IMR-90 (cell line): ENCODE measurements at regions not wholly inside any gene's neighbourhood (a gene's known extent, or its start where the extent isn't known, plus 50 kb on each side); places are given as distances from the start of the nearest gene placed in this dataset.

Source experiments
- ATAC-seq: fragments of 200-7000 bp; cut with Tn5 transposase; 2 replicates; pipeline ENCODE4 v1.9.1; 2020; ENCODE audit warnings: low read depth, mild to moderate bottlenecking, moderate library complexity
- BruUV-seq: library from RNA; stranded (reverse); fragments of 400-500 nt; replicated peaks from 2 replicates; lab custom pipeline; 2021; lab: Mats Ljungman, UMichigan
- CTCF ChIA-PET: fragments of 300-600 bp; formaldehyde crosslinking; extraction: SDS; loops from one replicate; lab custom pipeline; 2021; ENCODE audit warnings: antibody characterized with exemption; lab: Yijun Ruan, JAX
- POLR2A ChIA-PET: fragments of 300-600 bp; sonication (Branson Sonifier 250); formaldehyde crosslinking; loops from one replicate; lab custom pipeline; 2022; ENCODE audit warnings: antibody characterized with exemption; ENCODE audit not compliant: unreplicated experiment; lab: Charles Lee
- DNase-seq: peaks from one replicate; pipeline ENCODE4 v3.0.0; 2013
- H2AFZ ChIP-seq: replicated peaks from 2 replicates; pipeline ENCODE3; 2013; ENCODE audit warnings: low read length, mild to moderate bottlenecking; ENCODE audit not compliant: poor library complexity
- H2AK5ac ChIP-seq: 2 replicates; pipeline ENCODE4 v1.6.1; 2013; ENCODE audit warnings: low read depth, low read length, inconsistent platforms
- H2AK9ac ChIP-seq: replicated peaks from 2 replicates; pipeline ENCODE3; 2013; ENCODE audit warnings: mild to moderate bottlenecking, low read depth, low read length, moderate library complexity; ENCODE audit not compliant: poor library complexity
- H2BK120ac ChIP-seq: 2 replicates; pipeline ENCODE4 v1.6.1; 2013; ENCODE audit warnings: low read depth, low read length, inconsistent platforms
- H2BK15ac ChIP-seq: 3 replicates; pipeline ENCODE4 v1.6.1; 2013; ENCODE audit warnings: low read depth, low read length, inconsistent platforms
- H2BK20ac ChIP-seq: 2 replicates; pipeline ENCODE4 v1.6.1; 2013; ENCODE audit warnings: low read depth, mild to moderate bottlenecking, inconsistent platforms, low read length, moderate library complexity
- H2BK5ac ChIP-seq: 2 replicates; pipeline ENCODE4 v1.6.1; 2013; ENCODE audit warnings: mild to moderate bottlenecking, low read depth, low read length, inconsistent platforms; ENCODE audit not compliant: poor library complexity, severe bottlenecking
- H3K14ac ChIP-seq: replicated peaks from 2 replicates; pipeline ENCODE4 v1.6.1; 2013; ENCODE audit warnings: low read depth, low read length, inconsistent platforms
- H3K18ac ChIP-seq: 2 replicates; pipeline ENCODE4 v1.6.1; 2013; ENCODE audit warnings: low read depth, low read length, control low read depth
- H3K23ac ChIP-seq: 2 replicates; pipeline ENCODE4 v1.6.1; 2013; ENCODE audit warnings: low read depth, low read length, inconsistent platforms
- H3K27ac ChIP-seq: 2 replicates; pipeline ENCODE4 v1.5.1; 2013; ENCODE audit warnings: mild to moderate bottlenecking, control low read depth, low read length; ENCODE audit not compliant: insufficient read depth
- H3K27me3 ChIP-seq: 2 replicates; pipeline ENCODE4 v1.6.1; 2013; ENCODE audit warnings: low read length; ENCODE audit not compliant: control insufficient read depth, insufficient read depth
- H3K36me3 ChIP-seq: 2 replicates; pipeline ENCODE4 v1.6.1; 2013; ENCODE audit warnings: low read length, mixed read lengths; ENCODE audit not compliant: control insufficient read depth, insufficient read depth
- H3K4ac ChIP-seq: 2 replicates; pipeline ENCODE4 v1.6.1; 2013; ENCODE audit warnings: low read depth, low read length, inconsistent platforms
- H3K4me1 ChIP-seq: 2 replicates; pipeline ENCODE4 v1.6.1; 2013; ENCODE audit warnings: low read length, mixed read lengths; ENCODE audit not compliant: control insufficient read depth, insufficient read depth
- H3K4me2 ChIP-seq: 2 replicates; pipeline ENCODE4 v1.6.1; 2013; ENCODE audit warnings: low read depth, mild to moderate bottlenecking, control low read depth, low read length, moderate library complexity
- H3K4me3 ChIP-seq: 2 replicates; pipeline ENCODE4 v1.5.1; 2013; ENCODE audit warnings: low read depth, mild to moderate bottlenecking, control low read depth, low read length, moderate library complexity; ENCODE audit not compliant: insufficient read depth
- H3K56ac ChIP-seq: 2 replicates; pipeline ENCODE4 v1.6.1; 2013; ENCODE audit warnings: low read length, inconsistent platforms; ENCODE audit not compliant: insufficient read depth; ENCODE audit errors: extremely low read depth
- H3K79me1 ChIP-seq, 2 experiments: 2 replicates each; pipeline ENCODE4 v1.6.1; 2013; ENCODE audit warnings: low read length in 2 of 2, inconsistent platforms in 1 of 2, low read depth in 1 of 2
- H3K9ac ChIP-seq: 2 replicates; pipeline ENCODE4 v1.6.1; 2013; ENCODE audit warnings: low read depth, low read length, control low read depth
- H3K9me1 ChIP-seq: 2 replicates; pipeline ENCODE4 v1.6.1; 2013; ENCODE audit warnings: low read length, inconsistent platforms; ENCODE audit not compliant: insufficient read depth
- H3K9me3 ChIP-seq: 2 replicates; pipeline ENCODE4 v1.6.1; 2013; ENCODE audit warnings: low read length; ENCODE audit not compliant: control insufficient read depth, insufficient read depth
- H4K20me1 ChIP-seq: 2 replicates; pipeline ENCODE4 v1.6.1; 2013; ENCODE audit warnings: low read length, inconsistent platforms; ENCODE audit not compliant: insufficient read depth
- H4K5ac ChIP-seq: 2 replicates; pipeline ENCODE4 v1.6.1; 2013; ENCODE audit warnings: mild to moderate bottlenecking, low read depth, low read length, control low read depth
- H4K8ac ChIP-seq, 2 experiments: 2 replicates each; pipeline ENCODE4 v1.6.1; 2013; ENCODE audit warnings: low read depth in 2 of 2, low read length in 2 of 2, control low read depth in 1 of 2, inconsistent platforms in 1 of 2
- H4K91ac ChIP-seq: 2 replicates; pipeline ENCODE4 v1.6.1; 2013; ENCODE audit warnings: low read depth, low read length, inconsistent platforms; ENCODE audit not compliant: insufficient read depth
- BHLHE40 ChIP-seq: fragments of 150-350 bp; IDR thresholded peaks from 2 replicates; pipeline ENCODE4 v1.6.1; 2016; ENCODE audit warnings: mild to moderate bottlenecking, low read depth, low read length
- CHD1 ChIP-seq: IDR thresholded peaks from 2 replicates; pipeline ENCODE4 v1.6.1; 2012; ENCODE audit warnings: low read depth, low read length, improper control_type of control experiment
- MAFK ChIP-seq: IDR thresholded peaks from 2 replicates; pipeline ENCODE4 v1.6.1; 2012; ENCODE audit warnings: low read depth, low read length, improper control_type of control experiment
- MAZ ChIP-seq: IDR thresholded peaks from 2 replicates; pipeline ENCODE4 v1.6.1; 2012; ENCODE audit warnings: low read depth, mild to moderate bottlenecking, low read length, improper control_type of control experiment, moderate library complexity, borderline replicate concordance
- RAD21 ChIP-seq: IDR thresholded peaks from 2 replicates; pipeline ENCODE4 v1.6.1; 2012; ENCODE audit warnings: low read length, improper control_type of control experiment
- RCOR1 ChIP-seq: IDR thresholded peaks from 2 replicates; pipeline ENCODE4 v1.6.1; 2012; ENCODE audit warnings: mild to moderate bottlenecking, low read length, improper control_type of control experiment; ENCODE audit not compliant: insufficient replicate concordance
- WGBS, 2 experiments: methylation state at CpG; one replicate each; pipeline versions ENCODE4 v1.1.5 to v1.1.7; 2013; ENCODE audit warnings: missing lambda C conversion rate in 2 of 2; ENCODE audit not compliant: insufficient read length in 1 of 2; ENCODE audit errors: extremely low coverage in 2 of 2; 5-methylcytosine and 5-hydroxymethylcytosine counted together
- dilution Hi-C: fragments of 300-500 bp; cut with HindIII; formaldehyde crosslinking; loops from one replicate; pipeline ENCODE4 v1.14.3; 2018; ENCODE audit warnings: low sequenced_read_pairs; ENCODE audit not compliant: unreplicated experiment
- in situ Hi-C: fragments of 300-500 bp; cut with MboI; formaldehyde crosslinking; loops from 3 replicates; pipeline ENCODE4 v1.14.3; 2019; ENCODE audit warnings: low sequenced_read_pairs, inconsistent platforms, mixed read lengths
- intact Hi-C: fragments of 100-400 bp; cut with micrococcal nuclease; formaldehyde crosslinking; loops from 2 replicates; pipeline ENCODE4 v1.10.0; 2022
- TF ChIP-seq, protein P1 (sequence below): conservative IDR thresholded peaks from 2 replicates; pipeline ENCODE4 v1.5.1; 2012; ENCODE audit warnings: mild to moderate bottlenecking, low read depth, low read length, improper control_type of control experiment

GRCh38 chr2:34519659-34520058 lies 920.6 kb upstream of the FAM98A start:
- no peak overlapping the region for H3K4me2 ChIP-seq
- no CpG with 5 or more reads among the region's 3 CpGs for WGBS, 2 experiments
- H2AK5ac ChIP-seq = no peak overlapping the region
- H3K23ac ChIP-seq = no peak overlapping the region
- no peaks in the 10 kb centered on the region for H3K79me1 ChIP-seq
- no peak overlapping the region for H2AFZ ChIP-seq
- no peaks in the 10 kb centered on the region for H3K4me1 ChIP-seq
- H3K27me3 ChIP-seq = no peaks in the 10 kb centered on the region
- H2BK5ac ChIP-seq = no peak overlapping the region
- H4K8ac ChIP-seq = no peak overlapping the region
- no peak overlapping the region for H3K9ac ChIP-seq
- CTCF ChIA-PET = no interaction called here
- no peaks in the 10 kb centered on the region for H4K20me1 ChIP-seq
- dilution Hi-C loops = no loop called here
- H2BK20ac ChIP-seq = no peak overlapping the region
- H3K27ac ChIP-seq = no peak overlapping the region
- H4K91ac ChIP-seq = no peak overlapping the region
- H3K36me3 ChIP-seq = no peaks in the 10 kb centered on the region
- no TSS peak for BruUV-seq
- no peak overlapping the region for H2AK9ac ChIP-seq
- no peak overlapping the region for H3K4me3 ChIP-seq
- H3K4ac ChIP-seq = no peak overlapping the region
- no peak overlapping the region for H2BK120ac ChIP-seq
- H3K9me1 ChIP-seq = no peaks in the 10 kb centered on the region
- H3K56ac ChIP-seq = no peak overlapping the region
- H3K18ac ChIP-seq = no peak overlapping the region
- POLR2A ChIA-PET = no interaction called here
- in situ Hi-C loops = no loop called here
- H4K5ac ChIP-seq = no peak overlapping the region
- ATAC-seq (no peak), DNase-seq (no peak)
- H3K14ac ChIP-seq = no peak overlapping the region
- intact Hi-C loops = no loop called here
- no peak overlapping the region for H2BK15ac ChIP-seq
- H3K9me3 ChIP-seq = peaks cover 4% of the 10 kb centered on the region; the same call in 1 of the 2 replicates
- no peak for TF ChIP-seq CHD1
- TF ChIP-seq RAD21 = no peak
- no peak for TF ChIP-seq MAFK
- TF ChIP-seq, protein P1, sequence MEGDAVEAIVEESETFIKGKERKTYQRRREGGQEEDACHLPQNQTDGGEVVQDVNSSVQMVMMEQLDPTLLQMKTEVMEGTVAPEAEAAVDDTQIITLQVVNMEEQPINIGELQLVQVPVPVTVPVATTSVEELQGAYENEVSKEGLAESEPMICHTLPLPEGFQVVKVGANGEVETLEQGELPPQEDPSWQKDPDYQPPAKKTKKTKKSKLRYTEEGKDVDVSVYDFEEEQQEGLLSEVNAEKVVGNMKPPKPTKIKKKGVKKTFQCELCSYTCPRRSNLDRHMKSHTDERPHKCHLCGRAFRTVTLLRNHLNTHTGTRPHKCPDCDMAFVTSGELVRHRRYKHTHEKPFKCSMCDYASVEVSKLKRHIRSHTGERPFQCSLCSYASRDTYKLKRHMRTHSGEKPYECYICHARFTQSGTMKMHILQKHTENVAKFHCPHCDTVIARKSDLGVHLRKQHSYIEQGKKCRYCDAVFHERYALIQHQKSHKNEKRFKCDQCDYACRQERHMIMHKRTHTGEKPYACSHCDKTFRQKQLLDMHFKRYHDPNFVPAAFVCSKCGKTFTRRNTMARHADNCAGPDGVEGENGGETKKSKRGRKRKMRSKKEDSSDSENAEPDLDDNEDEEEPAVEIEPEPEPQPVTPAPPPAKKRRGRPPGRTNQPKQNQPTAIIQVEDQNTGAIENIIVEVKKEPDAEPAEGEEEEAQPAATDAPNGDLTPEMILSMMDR = no peak
- no peak for TF ChIP-seq RCOR1
- TF ChIP-seq BHLHE40 = no peak
- no peak for TF ChIP-seq MAZ
